WTC11 (cell line): ENCODE measurements at regions not wholly inside any gene's neighbourhood (a gene's known extent, or its start where the extent isn't known, plus 50 kb on each side); places are given as distances from the start of the nearest gene placed in this dataset.

ENCODE experiments used
- ATF2 ChIP-seq: sonication (generic); formaldehyde crosslinking; IDR thresholded peaks from 2 replicates; pipeline ENCODE4 v1.8.1; 2022; ENCODE audit warnings: low read depth, missing genetic modification reagents, borderline replicate concordance
- ATF3 ChIP-seq: sonication (generic); formaldehyde crosslinking; conservative IDR thresholded peaks from 2 replicates; pipeline ENCODE4 v1.8.1; 2022; ENCODE audit warnings: mild to moderate bottlenecking, missing genetic modification reagents
- CTCF ChIP-seq: fragments of 200-600 bp; IDR thresholded peaks from 2 replicates; pipeline ENCODE4 v1.8.0; 2022; ENCODE audit warnings: antibody characterized with exemption
- FOXK1 ChIP-seq: sonication (generic); formaldehyde crosslinking; IDR thresholded peaks from 2 replicates; pipeline ENCODE4 v1.8.0; 2022; ENCODE audit warnings: mild to moderate bottlenecking, moderate library complexity, missing genetic modification reagents
- FOXP1 ChIP-seq: sonication (generic); formaldehyde crosslinking; IDR thresholded peaks from 2 replicates; pipeline ENCODE4 v1.8.0; 2022; ENCODE audit warnings: missing genetic modification reagents, mild to moderate bottlenecking, moderate library complexity, borderline replicate concordance
- SMAD4 ChIP-seq: sonication (generic); formaldehyde crosslinking; IDR thresholded peaks from 2 replicates; pipeline ENCODE4 v1.8.0; 2022; ENCODE audit warnings: mild to moderate bottlenecking, missing genetic modification reagents
- USF2 ChIP-seq: sonication (generic); formaldehyde crosslinking; IDR thresholded peaks from 2 replicates; pipeline ENCODE4 v1.8.1; 2023; ENCODE audit warnings: mild to moderate bottlenecking, missing genetic modification reagents, moderate library complexity
- ZNF281 ChIP-seq: sonication (generic); formaldehyde crosslinking; IDR thresholded peaks from 2 replicates; pipeline ENCODE4 v1.8.0; 2023; ENCODE audit warnings: mild to moderate bottlenecking, missing genetic modification reagents
- ZNF416 ChIP-seq: fragments of 250-450 bp; sonication (Bioruptor Pico); IDR thresholded peaks from 2 replicates; pipeline ENCODE4 v1.9.0; 2021; ENCODE audit warnings: mild to moderate bottlenecking, inconsistent platforms
- ZNF512 ChIP-seq: sonication (generic); formaldehyde crosslinking; IDR thresholded peaks from 2 replicates; pipeline ENCODE4 v1.8.1; 2022; ENCODE audit warnings: missing genetic modification reagents, borderline replicate concordance
- TF ChIP-seq, protein P1 (sequence below): sonication (generic); formaldehyde crosslinking; IDR thresholded peaks from 2 replicates; pipeline ENCODE4 v1.8.1; 2022; ENCODE audit warnings: low read depth, mild to moderate bottlenecking, moderate library complexity, missing genetic modification reagents, borderline replicate concordance
- TF ChIP-seq, protein P2 (sequence below): sonication (generic); formaldehyde crosslinking; IDR thresholded peaks from 2 replicates; pipeline ENCODE4 v1.8.0; 2022; ENCODE audit warnings: mild to moderate bottlenecking, missing genetic modification reagents
- TF ChIP-seq, protein P3 (sequence below): fragments of 250-450 bp; sonication (Bioruptor Pico); IDR thresholded peaks from 2 replicates; pipeline ENCODE4 v1.9.0; 2021; ENCODE audit warnings: moderate library complexity, mild to moderate bottlenecking, inconsistent platforms, borderline replicate concordance

DNA sequence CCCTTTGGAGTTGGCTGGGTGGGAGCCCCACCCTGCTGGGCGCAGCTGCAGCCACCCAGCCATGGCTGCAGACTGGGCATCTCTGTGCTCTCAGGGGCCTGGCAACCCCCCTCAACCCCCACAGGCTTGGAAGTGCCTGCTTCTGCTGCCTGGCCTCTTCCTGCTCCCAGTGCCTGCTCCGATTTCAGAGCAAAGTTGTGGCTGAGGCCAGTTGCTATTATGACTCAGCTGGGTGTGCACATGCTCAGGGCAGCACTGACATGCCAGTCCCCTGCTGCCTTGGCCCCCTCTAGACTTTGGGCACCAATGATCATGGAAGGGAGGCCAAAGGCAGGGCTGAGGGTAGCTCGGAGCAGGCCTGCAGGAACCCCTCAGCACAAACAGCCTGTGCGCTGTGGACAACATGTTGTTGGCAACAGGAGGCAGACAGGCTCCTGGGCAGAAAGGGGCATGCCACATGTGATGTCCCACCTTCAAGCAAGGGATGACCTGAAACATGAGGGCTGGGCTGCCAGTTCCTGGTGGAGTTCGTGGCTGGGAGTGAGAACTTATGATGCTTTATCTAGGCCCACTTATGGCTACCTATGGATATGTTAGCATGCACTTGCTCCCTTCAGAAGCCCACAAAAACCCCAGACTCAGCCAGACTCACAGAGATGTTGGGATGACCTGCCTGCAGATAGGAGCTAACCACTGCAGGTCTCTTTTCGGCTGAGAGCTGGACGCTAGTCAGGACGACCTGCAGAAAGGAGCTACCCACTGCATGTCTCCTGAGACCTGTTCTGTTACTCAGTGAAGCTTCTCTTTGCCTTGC, 96.4 kb upstream of the AMOTL1 start:
- TF ChIP-seq CTCF (no peak), ATF2 (CRISPR knock-in tag) (no peak), ZNF281 (CRISPR knock-in tag) (no peak), FOXP1 (no peak), ZNF512 (CRISPR knock-in tag) (no peak), ATF3 (CRISPR knock-in tag) (no peak), USF2 (CRISPR knock-in tag) (no peak), FOXK1 (CRISPR knock-in tag) (no peak), ZNF416 (CRISPR knock-in tag) (no peak), SMAD4 (no peak)
- TF ChIP-seq, protein P1, sequence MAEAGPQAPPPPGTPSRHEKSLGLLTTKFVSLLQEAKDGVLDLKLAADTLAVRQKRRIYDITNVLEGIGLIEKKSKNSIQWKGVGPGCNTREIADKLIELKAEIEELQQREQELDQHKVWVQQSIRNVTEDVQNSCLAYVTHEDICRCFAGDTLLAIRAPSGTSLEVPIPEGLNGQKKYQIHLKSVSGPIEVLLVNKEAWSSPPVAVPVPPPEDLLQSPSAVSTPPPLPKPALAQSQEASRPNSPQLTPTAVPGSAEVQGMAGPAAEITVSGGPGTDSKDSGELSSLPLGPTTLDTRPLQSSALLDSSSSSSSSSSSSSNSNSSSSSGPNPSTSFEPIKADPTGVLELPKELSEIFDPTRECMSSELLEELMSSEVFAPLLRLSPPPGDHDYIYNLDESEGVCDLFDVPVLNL: no peak
- TF ChIP-seq, protein P2, sequence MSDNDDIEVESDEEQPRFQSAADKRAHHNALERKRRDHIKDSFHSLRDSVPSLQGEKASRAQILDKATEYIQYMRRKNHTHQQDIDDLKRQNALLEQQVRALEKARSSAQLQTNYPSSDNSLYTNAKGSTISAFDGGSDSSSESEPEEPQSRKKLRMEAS (CRISPR knock-in tag): no peak
- TF ChIP-seq, protein P3, sequence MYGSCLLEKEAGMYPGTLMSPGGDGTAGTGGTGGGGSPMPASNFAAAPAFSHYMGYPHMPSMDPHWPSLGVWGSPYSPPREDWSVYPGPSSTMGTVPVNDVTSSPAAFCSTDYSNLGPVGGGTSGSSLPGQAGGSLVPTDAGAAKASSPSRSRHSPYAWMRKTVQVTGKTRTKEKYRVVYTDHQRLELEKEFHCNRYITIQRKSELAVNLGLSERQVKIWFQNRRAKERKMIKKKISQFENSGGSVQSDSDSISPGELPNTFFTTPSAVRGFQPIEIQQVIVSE: no peak
